Panc1 (cell line): ENCODE measurements at regions not wholly inside any gene's neighbourhood (a gene's known extent, or its start where the extent isn't known, plus 50 kb on each side); places are given as distances from the start of the nearest gene placed in this dataset.

ENCODE experiments used
- POLR2AphosphoS5 ChIP-seq: IDR thresholded peaks from 2 replicates; pipeline ENCODE4 v1.6.1; 2012; ENCODE audit warnings: mild to moderate bottlenecking, low read depth, low read length, moderate library complexity
- SIN3A ChIP-seq: IDR thresholded peaks from 2 replicates; pipeline ENCODE4 v1.6.1; 2012; ENCODE audit warnings: low read depth, mild to moderate bottlenecking, low read length, moderate library complexity, borderline replicate concordance; ENCODE audit not compliant: insufficient read depth
- TF ChIP-seq, protein P1 (sequence below): fragments of 450-650 bp; IDR thresholded peaks from 2 replicates; pipeline ENCODE4 v1.5.1; 2017; ENCODE audit warnings: mild to moderate bottlenecking
- TF ChIP-seq, protein P2 (sequence below), 2 experiments: IDR thresholded peaks; 2 replicates each; pipeline ENCODE4 v1.6.1; 2011 to 2012; ENCODE audit warnings: low read depth in 2 of 2, control low read depth in 1 of 2, low read length in 1 of 2, mild to moderate bottlenecking in 1 of 2, moderate library complexity in 1 of 2; ENCODE audit not compliant: insufficient read depth in 1 of 2

DNA sequence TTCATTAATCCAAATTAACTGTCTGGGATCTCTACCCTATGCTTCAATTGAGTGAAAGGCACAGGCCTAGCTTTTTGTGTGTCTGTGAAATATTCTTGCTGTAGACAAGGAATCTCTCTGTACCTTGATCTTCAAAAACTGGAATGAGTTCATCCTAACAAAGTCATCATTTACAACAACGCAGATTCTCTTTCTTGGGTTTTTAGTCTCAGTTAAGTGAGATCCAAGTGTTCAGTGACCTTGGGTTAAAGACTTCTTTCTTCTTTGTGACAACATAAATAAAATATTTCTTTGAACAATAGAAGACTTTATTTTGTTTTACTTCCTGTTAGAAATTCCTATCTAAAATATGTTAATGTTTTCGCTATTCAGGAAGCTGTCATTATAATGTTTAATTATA is 192.2 kb upstream of the LMNTD1 start:
- TF ChIP-seq, protein P1, sequence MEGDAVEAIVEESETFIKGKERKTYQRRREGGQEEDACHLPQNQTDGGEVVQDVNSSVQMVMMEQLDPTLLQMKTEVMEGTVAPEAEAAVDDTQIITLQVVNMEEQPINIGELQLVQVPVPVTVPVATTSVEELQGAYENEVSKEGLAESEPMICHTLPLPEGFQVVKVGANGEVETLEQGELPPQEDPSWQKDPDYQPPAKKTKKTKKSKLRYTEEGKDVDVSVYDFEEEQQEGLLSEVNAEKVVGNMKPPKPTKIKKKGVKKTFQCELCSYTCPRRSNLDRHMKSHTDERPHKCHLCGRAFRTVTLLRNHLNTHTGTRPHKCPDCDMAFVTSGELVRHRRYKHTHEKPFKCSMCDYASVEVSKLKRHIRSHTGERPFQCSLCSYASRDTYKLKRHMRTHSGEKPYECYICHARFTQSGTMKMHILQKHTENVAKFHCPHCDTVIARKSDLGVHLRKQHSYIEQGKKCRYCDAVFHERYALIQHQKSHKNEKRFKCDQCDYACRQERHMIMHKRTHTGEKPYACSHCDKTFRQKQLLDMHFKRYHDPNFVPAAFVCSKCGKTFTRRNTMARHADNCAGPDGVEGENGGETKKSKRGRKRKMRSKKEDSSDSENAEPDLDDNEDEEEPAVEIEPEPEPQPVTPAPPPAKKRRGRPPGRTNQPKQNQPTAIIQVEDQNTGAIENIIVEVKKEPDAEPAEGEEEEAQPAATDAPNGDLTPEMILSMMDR = no peak
- TF ChIP-seq, protein P2, sequence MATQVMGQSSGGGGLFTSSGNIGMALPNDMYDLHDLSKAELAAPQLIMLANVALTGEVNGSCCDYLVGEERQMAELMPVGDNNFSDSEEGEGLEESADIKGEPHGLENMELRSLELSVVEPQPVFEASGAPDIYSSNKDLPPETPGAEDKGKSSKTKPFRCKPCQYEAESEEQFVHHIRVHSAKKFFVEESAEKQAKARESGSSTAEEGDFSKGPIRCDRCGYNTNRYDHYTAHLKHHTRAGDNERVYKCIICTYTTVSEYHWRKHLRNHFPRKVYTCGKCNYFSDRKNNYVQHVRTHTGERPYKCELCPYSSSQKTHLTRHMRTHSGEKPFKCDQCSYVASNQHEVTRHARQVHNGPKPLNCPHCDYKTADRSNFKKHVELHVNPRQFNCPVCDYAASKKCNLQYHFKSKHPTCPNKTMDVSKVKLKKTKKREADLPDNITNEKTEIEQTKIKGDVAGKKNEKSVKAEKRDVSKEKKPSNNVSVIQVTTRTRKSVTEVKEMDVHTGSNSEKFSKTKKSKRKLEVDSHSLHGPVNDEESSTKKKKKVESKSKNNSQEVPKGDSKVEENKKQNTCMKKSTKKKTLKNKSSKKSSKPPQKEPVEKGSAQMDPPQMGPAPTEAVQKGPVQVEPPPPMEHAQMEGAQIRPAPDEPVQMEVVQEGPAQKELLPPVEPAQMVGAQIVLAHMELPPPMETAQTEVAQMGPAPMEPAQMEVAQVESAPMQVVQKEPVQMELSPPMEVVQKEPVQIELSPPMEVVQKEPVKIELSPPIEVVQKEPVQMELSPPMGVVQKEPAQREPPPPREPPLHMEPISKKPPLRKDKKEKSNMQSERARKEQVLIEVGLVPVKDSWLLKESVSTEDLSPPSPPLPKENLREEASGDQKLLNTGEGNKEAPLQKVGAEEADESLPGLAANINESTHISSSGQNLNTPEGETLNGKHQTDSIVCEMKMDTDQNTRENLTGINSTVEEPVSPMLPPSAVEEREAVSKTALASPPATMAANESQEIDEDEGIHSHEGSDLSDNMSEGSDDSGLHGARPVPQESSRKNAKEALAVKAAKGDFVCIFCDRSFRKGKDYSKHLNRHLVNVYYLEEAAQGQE (IDR thresholded peaks at IDR 0.05; ENCODE audit: insufficient read depth in 1 of 2, low read depth in 2 of 2, low read length in 1 of 2) = no peak
- no peak for TF ChIP-seq POLR2AphosphoS5
- TF ChIP-seq SIN3A = no peak
